Astrocyte (in vitro differentiated cells and primary cell): ENCODE measurements at regions not wholly inside any gene's neighbourhood (a gene's known extent, or its start where the extent isn't known, plus 50 kb on each side); places are given as distances from the start of the nearest gene placed in this dataset.
A peak's percentile ranks its signal among the peaks of the same experiment; 100 is the strongest.

Source experiments
- DNase-seq: peaks from one replicate; pipeline ENCODE4 v3.0.0-alpha.2; 2010; ENCODE audit warnings: low read depth
- FAIRE-seq: peaks from 2 replicates; lab custom pipeline; 2011; peaks lifted over from hg19 to GRCh38; lab: Jason Lieb, UNC
- H2AFZ ChIP-seq: 2 replicates; pipeline ENCODE4 v1.6.0; 2012; ENCODE audit warnings: low read depth, low read length, inconsistent platforms
- H3K27ac ChIP-seq: 2 replicates; pipeline ENCODE4 v1.5.1; 2011; ENCODE audit warnings: low read depth, low read length, inconsistent platforms
- H3K27me3 ChIP-seq: 2 replicates; pipeline ENCODE4 v1.6.0; 2011; ENCODE audit warnings: low read length, inconsistent platforms; ENCODE audit not compliant: insufficient read depth
- H3K36me3 ChIP-seq: 2 replicates; pipeline ENCODE4 v1.5.1; 2011; ENCODE audit warnings: low read length, inconsistent platforms; ENCODE audit not compliant: insufficient read depth
- H3K4me1 ChIP-seq: 2 replicates; pipeline ENCODE4 v1.5.1; 2011; ENCODE audit warnings: low read length, inconsistent platforms; ENCODE audit not compliant: insufficient read depth
- H3K4me2 ChIP-seq: 2 replicates; pipeline ENCODE4 v1.6.0; 2012; ENCODE audit warnings: low read length, inconsistent platforms
- H3K4me3 ChIP-seq: 2 replicates; pipeline ENCODE4 v1.5.1; 2011; ENCODE audit warnings: low read depth, mild to moderate bottlenecking, low read length, inconsistent platforms; ENCODE audit not compliant: insufficient read depth
- H3K79me2 ChIP-seq: 2 replicates; pipeline ENCODE4 v1.6.0; 2012; ENCODE audit warnings: mild to moderate bottlenecking, low read length, inconsistent platforms; ENCODE audit not compliant: insufficient read depth
- H3K9ac ChIP-seq: 2 replicates; pipeline ENCODE4 v1.6.0; 2012; ENCODE audit warnings: mild to moderate bottlenecking, low read length, inconsistent platforms
- H3K9me3 ChIP-seq: 2 replicates; pipeline ENCODE4 v1.5.1; 2012; ENCODE audit warnings: low read depth, mild to moderate bottlenecking, low read length, inconsistent platforms; ENCODE audit not compliant: insufficient read depth
- H4K20me1 ChIP-seq: 2 replicates; pipeline ENCODE4 v1.6.0; 2012; ENCODE audit warnings: low read length, inconsistent platforms; ENCODE audit not compliant: insufficient read depth
- H3K27ac Mint-ChIP-seq: one replicate; pipeline ENCODE4 v1.8.0; 2021; ENCODE audit warnings: mild to moderate bottlenecking, mixed read lengths; ENCODE audit not compliant: unreplicated experiment
- H3K27me3 Mint-ChIP-seq: one replicate; pipeline ENCODE4 v1.8.0; 2021; ENCODE audit warnings: low read depth, mixed read lengths; ENCODE audit not compliant: unreplicated experiment
- H3K36me3 Mint-ChIP-seq: one replicate; pipeline ENCODE4 v1.8.0; 2021; ENCODE audit warnings: low read depth, mixed read lengths; ENCODE audit not compliant: unreplicated experiment
- H3K4me1 Mint-ChIP-seq: one replicate; pipeline ENCODE4 v1.8.0; 2021; ENCODE audit warnings: low read depth, mixed read lengths; ENCODE audit not compliant: unreplicated experiment
- H3K4me3 Mint-ChIP-seq: one replicate; pipeline ENCODE4 v1.8.0; 2021; ENCODE audit warnings: mild to moderate bottlenecking, moderate library complexity, mixed read lengths; ENCODE audit not compliant: unreplicated experiment
- H3K9me3 Mint-ChIP-seq: one replicate; pipeline ENCODE4 v1.8.0; 2021; ENCODE audit warnings: mild to moderate bottlenecking, mixed read lengths; ENCODE audit not compliant: unreplicated experiment
- EZH2 ChIP-seq: IDR thresholded peaks from 2 replicates; pipeline ENCODE4 v1.6.1; 2012; ENCODE audit warnings: mild to moderate bottlenecking, low read length, inconsistent platforms; ENCODE audit not compliant: insufficient read depth
- TF ChIP-seq, protein P1 (sequence below): IDR thresholded peaks from 2 replicates; pipeline ENCODE4 v1.5.1; 2011; ENCODE audit warnings: low read depth, mild to moderate bottlenecking, inconsistent platforms, low read length, moderate library complexity; ENCODE audit not compliant: insufficient read depth

DNA sequence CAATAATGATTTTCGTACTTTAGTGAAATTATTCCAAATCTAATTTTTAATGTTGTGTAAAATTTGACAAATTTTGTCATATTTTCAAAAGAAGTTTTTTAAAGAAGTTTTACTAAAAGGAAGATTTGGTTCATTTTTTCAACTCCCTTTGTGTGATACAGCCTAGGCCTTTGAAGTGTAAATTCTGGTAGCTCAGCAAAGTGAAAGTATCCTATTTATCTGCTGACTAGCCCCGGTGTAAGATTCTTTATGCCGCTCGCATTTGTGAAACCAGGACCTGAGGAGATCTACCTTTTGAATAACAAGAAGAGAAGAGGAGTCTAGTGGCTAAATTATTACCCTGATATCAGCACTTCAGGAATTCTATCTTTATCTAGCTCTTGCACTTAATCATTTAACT is 177.4 kb downstream of the JRKL start:
- H3K9me3 Mint-ChIP-seq: no peaks in the 10 kb centered on the region
- Histone ChIP-seq H2AFZ (no peak overlapping the region), H3K9ac (no peak overlapping the region), H3K79me2 (no peaks in the 10 kb centered on the region), H3K4me1 (no peaks in the 10 kb centered on the region), H3K36me3 (no peaks in the 10 kb centered on the region), H3K4me3 (peak overlapping the region; percentile 5), H3K9me3 (no peaks in the 10 kb centered on the region), H3K27me3 (no peaks in the 10 kb centered on the region), H3K4me2 (peak overlapping the region; percentile 57), H3K27ac (no peak overlapping the region), H4K20me1 (no peaks in the 10 kb centered on the region)
- no peaks in the 10 kb centered on the region for H3K36me3 Mint-ChIP-seq
- DNase-seq (no peak), FAIRE-seq (no peak)
- H3K27me3 Mint-ChIP-seq: peaks cover 3% of the 10 kb centered on the region
- H3K27ac Mint-ChIP-seq: no peak overlapping the region
- TF ChIP-seq EZH2: no peak
- TF ChIP-seq, protein P1, sequence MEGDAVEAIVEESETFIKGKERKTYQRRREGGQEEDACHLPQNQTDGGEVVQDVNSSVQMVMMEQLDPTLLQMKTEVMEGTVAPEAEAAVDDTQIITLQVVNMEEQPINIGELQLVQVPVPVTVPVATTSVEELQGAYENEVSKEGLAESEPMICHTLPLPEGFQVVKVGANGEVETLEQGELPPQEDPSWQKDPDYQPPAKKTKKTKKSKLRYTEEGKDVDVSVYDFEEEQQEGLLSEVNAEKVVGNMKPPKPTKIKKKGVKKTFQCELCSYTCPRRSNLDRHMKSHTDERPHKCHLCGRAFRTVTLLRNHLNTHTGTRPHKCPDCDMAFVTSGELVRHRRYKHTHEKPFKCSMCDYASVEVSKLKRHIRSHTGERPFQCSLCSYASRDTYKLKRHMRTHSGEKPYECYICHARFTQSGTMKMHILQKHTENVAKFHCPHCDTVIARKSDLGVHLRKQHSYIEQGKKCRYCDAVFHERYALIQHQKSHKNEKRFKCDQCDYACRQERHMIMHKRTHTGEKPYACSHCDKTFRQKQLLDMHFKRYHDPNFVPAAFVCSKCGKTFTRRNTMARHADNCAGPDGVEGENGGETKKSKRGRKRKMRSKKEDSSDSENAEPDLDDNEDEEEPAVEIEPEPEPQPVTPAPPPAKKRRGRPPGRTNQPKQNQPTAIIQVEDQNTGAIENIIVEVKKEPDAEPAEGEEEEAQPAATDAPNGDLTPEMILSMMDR: no peak
- no peaks in the 10 kb centered on the region for H3K4me1 Mint-ChIP-seq
- H3K4me3 Mint-ChIP-seq: peak overlapping the region; percentile 6

DNA sequence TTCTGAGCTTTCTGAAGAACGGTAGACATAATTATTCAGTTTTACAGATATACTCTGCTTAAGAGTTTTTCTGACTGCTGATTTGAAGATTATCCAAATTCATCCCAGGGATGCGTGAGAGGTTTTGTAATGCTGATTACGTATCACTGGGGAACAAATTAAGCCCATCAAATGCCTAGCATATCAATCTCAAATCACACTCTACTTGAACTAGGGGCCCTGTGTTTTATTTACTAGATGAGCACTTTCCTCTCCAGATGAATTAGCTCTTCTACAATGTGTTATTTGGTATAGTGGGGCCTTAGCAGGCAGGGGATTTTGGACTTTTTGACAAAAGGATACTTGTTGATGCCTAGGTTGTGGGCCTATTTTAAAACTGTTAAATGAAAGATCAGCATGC is 177.9 kb downstream of the JRKL start:
- Histone ChIP-seq H3K4me3 (peak overlapping the region; percentile 5), H3K4me2 (peak overlapping the region; percentile 57), H2AFZ (no peak overlapping the region), H4K20me1 (no peaks in the 10 kb centered on the region), H3K9ac (no peak overlapping the region), H3K36me3 (no peaks in the 10 kb centered on the region), H3K79me2 (no peaks in the 10 kb centered on the region), H3K27me3 (no peaks in the 10 kb centered on the region), H3K4me1 (no peaks in the 10 kb centered on the region), H3K9me3 (no peaks in the 10 kb centered on the region), H3K27ac (no peak overlapping the region)
- H3K4me1 Mint-ChIP-seq: no peaks in the 10 kb centered on the region
- H3K36me3 Mint-ChIP-seq: no peaks in the 10 kb centered on the region
- TF ChIP-seq, protein P1: no peak
- no peak for TF ChIP-seq EZH2
- H3K9me3 Mint-ChIP-seq: no peaks in the 10 kb centered on the region
- FAIRE-seq: no peak
- H3K27ac Mint-ChIP-seq: no peak overlapping the region
- DNase-seq: no peak
- no peak overlapping the region for H3K4me3 Mint-ChIP-seq
- peaks cover 3% of the 10 kb centered on the region for H3K27me3 Mint-ChIP-seq

DNA sequence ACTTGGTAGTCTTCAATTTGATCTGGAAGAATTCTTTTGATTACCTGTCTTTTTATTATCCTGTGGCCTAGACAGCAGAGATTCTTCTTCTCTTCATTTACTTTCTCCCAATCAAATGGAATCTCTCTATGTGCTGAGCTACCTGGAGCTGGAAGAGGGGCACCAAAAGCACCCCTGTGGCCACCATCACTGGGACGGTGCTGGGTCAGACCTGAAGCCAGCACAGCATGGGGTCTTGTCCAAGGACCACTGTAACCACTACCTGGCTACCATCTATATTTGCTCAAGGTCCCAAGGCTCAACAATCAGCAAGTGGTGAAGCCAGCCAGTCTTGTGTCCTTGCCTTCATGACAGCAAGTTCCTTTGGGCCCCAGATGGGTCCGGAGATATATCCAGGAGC is 186.6 kb downstream of the JRKL start:
- no peaks in the 10 kb centered on the region for H3K36me3 ChIP-seq
- no peaks in the 10 kb centered on the region for H3K27me3 ChIP-seq
- Mint-ChIP-seq H3K9me3 (no peaks in the 10 kb centered on the region), H3K4me3 (no peak overlapping the region), H3K4me1 (no peaks in the 10 kb centered on the region), H3K36me3 (no peaks in the 10 kb centered on the region), H3K27ac (no peak overlapping the region), H3K27me3 (no peaks in the 10 kb centered on the region)
- no peaks in the 10 kb centered on the region for H3K79me2 ChIP-seq
- H3K9me3 ChIP-seq: no peaks in the 10 kb centered on the region
- H4K20me1 ChIP-seq: no peaks in the 10 kb centered on the region
- no peak overlapping the region for H3K9ac ChIP-seq
- FAIRE-seq (no peak), DNase-seq (no peak)
- no peak overlapping the region for H2AFZ ChIP-seq
- H3K4me2 ChIP-seq: no peak overlapping the region
- no peak overlapping the region for H3K27ac ChIP-seq
- TF ChIP-seq EZH2: no peak
- TF ChIP-seq, protein P1: no peak
- H3K4me3 ChIP-seq: no peak overlapping the region
- no peaks in the 10 kb centered on the region for H3K4me1 ChIP-seq
